ENCODE measurements at regions not wholly inside any gene's neighbourhood (a gene's known extent, or its start where the extent isn't known, plus 50 kb on each side); places are given as distances from the start of the nearest gene placed in this dataset.

DNA sequence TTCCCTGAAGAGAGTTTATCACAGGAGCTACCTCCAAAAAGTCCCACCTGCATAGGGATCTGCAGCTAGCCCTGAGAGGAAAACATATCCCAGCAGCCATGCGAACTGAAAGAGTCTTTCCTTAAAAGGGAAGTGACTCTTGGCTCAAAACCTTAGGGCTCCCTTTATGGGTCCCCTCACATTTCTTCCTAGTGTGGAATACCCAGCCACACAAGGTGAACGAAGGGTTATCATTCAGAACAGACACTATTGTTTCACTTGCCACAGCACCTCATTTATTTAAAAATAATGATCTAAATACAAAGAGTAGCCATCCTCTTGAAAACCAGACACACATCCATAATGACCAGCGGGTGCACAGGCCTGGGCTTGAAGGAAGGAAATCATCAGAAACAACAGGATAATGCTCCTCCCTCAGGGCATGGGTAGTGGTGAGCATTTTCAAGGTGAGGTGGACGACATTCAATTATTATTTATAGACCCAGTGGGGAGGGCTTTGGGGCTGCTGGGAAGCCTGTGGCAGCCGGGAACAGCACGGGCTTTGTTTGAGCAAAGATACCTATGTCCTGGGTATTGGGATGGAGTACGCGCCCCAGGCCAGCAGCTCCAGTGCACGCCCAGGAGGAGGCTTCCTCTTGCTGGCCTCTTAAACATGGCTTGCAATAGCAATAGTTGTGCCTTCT, 119.0 kb upstream of the ITGA6 start (continued):
- TF ChIP-seq KDM4A (IDR thresholded peaks at IDR 0.05; ENCODE audit: low read depth, low read length, severe bottlenecking) (no peak), JUN (IDR thresholded peaks at IDR 0.05; ENCODE audit: low read depth, low read length) (no peak), CHD2 (IDR thresholded peaks at IDR 0.05; ENCODE audit: low read length) (no peak), EZH2 (IDR thresholded peaks at IDR 0.05; ENCODE audit: low read depth, low read length, severe bottlenecking) (no peak), GABPA (IDR thresholded peaks at IDR 0.05; ENCODE audit: borderline replicate concordance, insufficient read depth, low read length) (no peak), SAP30 (IDR thresholded peaks at IDR 0.05; ENCODE audit: insufficient read depth, insufficient replicate concordance, low read length) (no peak), RXRA (IDR thresholded peaks at IDR 0.05; ENCODE audit: insufficient read depth, low read depth, low read length) (no peak)
